Right ventricle myocardium superior (tissue), 1 donor: ENCODE measurements at regions not wholly inside any gene's neighbourhood (a gene's known extent, or its start where the extent isn't known, plus 50 kb on each side); places are given as distances from the start of the nearest gene placed in this dataset.

Experiments
- ATAC-seq: fragments of 200-7000 bp; cut with Tn5 transposase; one replicate; pipeline ENCODE4 v1.9.1; 2020; ENCODE audit warnings: mild to moderate bottlenecking; ENCODE audit not compliant: poor library complexity
- DNase-seq: peaks from one replicate; pipeline ENCODE4 v3.0.0-alpha.2; 2020
- intact Hi-C: fragments of 100-400 bp; cut with DNase I; formaldehyde crosslinking; loops from one replicate; pipeline ENCODE4 v1.11.2; 2022
- donor health status: DM: no; HTN: yes; CAD: no; lungs with severe emphysema.

GRCh38 chr11:122234257-122234656 lies 118.2 kb upstream of the BLID start:
- DNase-seq (no peak), ATAC-seq (no peak)
- intact Hi-C loops: no loop called here

- no peak for ATAC-seq
- DNase-seq: no peak
- intact Hi-C loops: no loop called here
These were observed 117.0 kb upstream of the BLID start for GRCh38 chr11:122232985-122233384.

- no peak for DNase-seq
- no peak for ATAC-seq
- intact Hi-C loops: no loop called here
These were observed 114.4 kb upstream of the BLID start for GRCh38 chr11:122230385-122230755.

- intact Hi-C loops: no loop called here
- no peak for DNase-seq
These were observed 113.7 kb upstream of the BLID start for GRCh38 chr11:122229481-122230384.

GRCh38 chr11:122229078-122229477 lies 113.1 kb upstream of the BLID start:
- no peak for DNase-seq
- ATAC-seq: peak; percentile 49
- intact Hi-C loops: no loop called here

More at GRCh38 chr11:122229481-122230384, 113.7 kb upstream of the BLID start:
- ATAC-seq: peak; percentile 36

- ATAC-seq: no peak
- DNase-seq: no peak
- intact Hi-C loops: no loop called here
These were observed 110.9 kb upstream of the BLID start for GRCh38 chr11:122226810-122227379.

- no peak for DNase-seq
- ATAC-seq: no peak
- intact Hi-C loops: no loop called here
These were observed 108.9 kb upstream of the BLID start for GRCh38 chr11:122224867-122225266.

- ATAC-seq (no peak), DNase-seq (no peak)
- intact Hi-C loops: no loop called here
These were observed 104.3 kb upstream of the BLID start for GRCh38 chr11:122220321-122220720.

- ATAC-seq (no peak), DNase-seq (no peak)
- intact Hi-C loops: no loop called here
These were observed 103.8 kb upstream of the BLID start for GRCh38 chr11:122219791-122220190.

GRCh38 chr11:122215244-122215992 lies 99.4 kb upstream of the BLID start:
- intact Hi-C loops: no loop called here
- peak; percentile 96 for ATAC-seq
- DNase-seq: peak; percentile 88

- DNase-seq: no peak
- ATAC-seq: no peak
- intact Hi-C loops: loop anchor here (5.0 kb wide), 1 partner anchor 293 kb away; no protein-coding TSS in a partner anchor
These were observed 98.6 kb upstream of the BLID start for GRCh38 chr11:122214567-122214966.

GRCh38 chr11:122214080-122214479 lies 98.1 kb upstream of the BLID start:
- ATAC-seq (no peak), DNase-seq (no peak)
- intact Hi-C loops: loop anchor here (5.0 kb wide), 1 partner anchor 293 kb away; no protein-coding TSS in a partner anchor

GRCh38 chr11:122213171-122213570 lies 97.2 kb upstream of the BLID start:
- intact Hi-C loops: loop anchor here (5.0 kb wide), 1 partner anchor 294 kb away; no protein-coding TSS in a partner anchor
- DNase-seq (peak; percentile 42), ATAC-seq (no peak)

- DNase-seq (no peak), ATAC-seq (peak; percentile 32)
- intact Hi-C loops: loop anchor here (5.0 kb wide), 1 partner anchor 297 kb away; no protein-coding TSS in a partner anchor
These were observed 94.5 kb upstream of the BLID start for GRCh38 chr11:122210367-122210997.

- peak; percentile 70 for ATAC-seq
- intact Hi-C loops: loop anchor here (5.0 kb wide), 1 partner anchor 298 kb away; no protein-coding TSS in a partner anchor
- no peak for DNase-seq
These were observed 93.8 kb upstream of the BLID start for GRCh38 chr11:122209619-122210366.

GRCh38 chr11:122207921-122208764 lies 92.1 kb upstream of the BLID start:
- ATAC-seq: peak; percentile 14
- intact Hi-C loops: no loop called here
- no peak for DNase-seq

GRCh38 chr11:122207505-122207904 lies 91.5 kb upstream of the BLID start:
- ATAC-seq (peak; percentile 14), DNase-seq (no peak)
- intact Hi-C loops: no loop called here
